NCI-H226 (cell line): ENCODE measurements at regions not wholly inside any gene's neighbourhood (a gene's known extent, or its start where the extent isn't known, plus 50 kb on each side); places are given as distances from the start of the nearest gene placed in this dataset.

Experiments
- DNase-seq: peaks from one replicate; pipeline ENCODE4 v3.0.0-alpha.2; 2015

DNA sequence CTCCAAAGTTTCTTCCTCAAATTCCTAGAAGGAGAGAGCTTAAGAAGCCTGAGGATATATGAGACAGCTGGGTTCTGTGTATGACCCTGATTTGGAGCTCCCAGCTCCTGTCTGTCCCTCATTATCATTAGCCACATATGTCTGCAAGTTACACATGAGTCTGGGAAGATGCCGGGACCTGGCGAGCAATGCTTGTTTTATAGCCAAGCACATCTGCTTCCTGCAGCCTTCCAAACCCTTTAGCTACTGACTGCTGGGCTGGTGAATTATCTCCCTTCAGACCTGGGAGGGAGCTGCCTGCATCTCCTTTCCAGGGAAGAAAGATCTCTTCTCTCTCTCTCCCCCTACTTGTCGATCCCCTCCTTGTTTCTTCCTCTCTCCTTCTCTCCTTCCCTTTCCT lies 556.7 kb upstream of the BOD1L1 start:
- DNase-seq, result no peak

DNA sequence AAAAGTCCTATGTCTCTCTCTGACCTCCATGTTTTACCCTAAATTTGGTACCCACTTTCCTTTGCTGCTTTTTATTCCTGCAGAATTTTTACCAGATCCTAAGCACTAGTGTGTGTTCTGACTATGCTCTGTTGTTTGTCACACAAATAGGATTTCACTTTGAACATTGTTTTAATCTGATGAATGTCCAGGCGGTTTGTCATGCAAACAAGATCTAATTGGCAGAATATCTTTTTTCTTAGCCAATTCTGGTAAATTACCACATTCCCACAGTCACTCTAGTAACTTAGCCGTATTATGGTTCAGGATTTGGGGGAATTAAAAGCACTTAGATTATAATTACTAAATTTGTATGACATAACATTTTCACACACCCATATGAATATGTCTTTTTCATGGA lies 557.2 kb upstream of the BOD1L1 start:
- no peak for DNase-seq

DNA sequence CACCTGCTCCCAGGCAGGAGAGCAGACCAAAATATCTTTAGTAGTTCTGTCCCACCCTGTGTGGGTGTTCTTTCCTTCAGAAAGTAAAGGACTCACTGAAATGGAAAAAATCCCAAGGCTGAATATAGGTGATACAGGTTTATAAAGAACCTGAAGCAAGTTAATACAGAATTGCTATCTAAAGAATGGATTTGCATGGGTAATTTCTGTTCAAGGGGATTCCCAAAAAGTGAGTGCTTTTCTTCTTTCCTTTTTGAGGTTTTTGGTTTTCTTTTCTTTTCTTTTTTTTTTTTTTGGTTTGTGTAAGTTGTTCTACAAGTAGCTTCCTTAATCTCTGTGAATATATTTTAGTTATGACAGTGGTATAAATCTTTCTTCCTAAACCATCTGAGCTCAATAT lies 560.7 kb upstream of the BOD1L1 start:
- DNase-seq, result no peak

DNA sequence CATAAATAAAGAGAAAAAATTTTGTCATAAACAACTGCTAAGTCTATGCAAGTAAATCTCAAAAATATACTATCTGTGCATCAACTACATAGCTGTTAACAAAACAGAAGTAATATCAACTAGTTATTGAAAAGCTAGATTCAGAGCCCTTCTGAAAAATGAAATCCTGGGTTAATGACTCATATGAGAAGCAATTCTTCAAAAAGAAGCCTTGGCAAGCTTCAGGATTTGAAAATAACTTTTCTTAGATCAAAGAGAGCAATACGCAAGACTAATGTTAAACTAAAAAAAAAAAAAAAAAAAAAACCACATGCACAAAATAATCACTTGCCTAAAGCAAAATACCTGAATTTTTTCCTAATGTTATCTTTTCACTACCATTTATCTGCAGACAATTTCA lies 566.1 kb upstream of the BOD1L1 start:
- DNase-seq, result peak; percentile 7

DNA sequence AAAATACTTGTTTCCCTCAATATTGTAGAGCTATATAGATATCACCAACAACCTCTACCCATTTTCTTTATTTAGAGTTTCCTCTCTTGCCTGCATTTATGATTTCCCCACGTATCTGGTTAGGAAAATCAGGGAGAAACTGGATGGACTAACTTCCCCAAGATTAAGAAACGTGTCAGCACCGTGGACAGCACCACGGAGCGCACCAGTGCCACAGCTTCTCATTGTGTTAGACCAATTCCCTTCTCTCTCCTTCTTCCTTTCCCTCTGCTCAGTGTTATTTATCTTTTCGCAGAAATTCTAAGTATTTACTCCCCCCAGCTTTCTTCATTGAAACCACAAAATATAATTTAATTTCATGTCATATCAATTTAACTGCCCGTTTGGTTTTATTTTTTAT lies 568.6 kb upstream of the BOD1L1 start:
- DNase-seq, result peak; percentile 40

DNA sequence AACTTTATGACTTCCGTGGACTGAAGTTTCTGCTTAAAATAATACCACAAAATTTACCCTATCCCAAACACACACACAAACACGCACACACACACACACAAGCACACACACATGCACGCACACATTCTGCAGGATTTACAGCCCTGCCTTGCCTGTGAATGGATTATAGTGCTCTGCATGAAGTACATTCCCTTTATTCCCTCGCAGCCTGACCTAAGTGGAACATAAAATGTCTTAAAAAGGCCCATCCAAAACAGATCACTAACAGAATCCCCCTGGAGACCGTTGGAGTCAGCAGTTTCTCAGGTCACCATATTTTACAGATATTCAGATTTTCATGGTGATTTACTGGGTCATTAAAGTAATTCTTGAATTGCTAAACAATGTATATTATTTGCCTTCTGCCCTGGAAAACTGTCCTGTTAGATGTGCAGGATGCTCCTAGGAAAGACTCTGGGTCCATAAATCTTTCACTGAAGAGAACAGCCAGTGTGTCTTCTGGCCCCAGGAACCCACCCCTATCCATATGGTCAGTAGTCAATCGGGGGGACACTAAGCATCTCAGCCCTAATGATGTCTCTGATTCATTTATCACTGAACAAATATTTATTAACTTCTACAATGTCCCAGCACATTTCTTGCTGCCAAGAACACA lies 587.7 kb upstream of the BOD1L1 start:
- DNase-seq, result no peak

DNA sequence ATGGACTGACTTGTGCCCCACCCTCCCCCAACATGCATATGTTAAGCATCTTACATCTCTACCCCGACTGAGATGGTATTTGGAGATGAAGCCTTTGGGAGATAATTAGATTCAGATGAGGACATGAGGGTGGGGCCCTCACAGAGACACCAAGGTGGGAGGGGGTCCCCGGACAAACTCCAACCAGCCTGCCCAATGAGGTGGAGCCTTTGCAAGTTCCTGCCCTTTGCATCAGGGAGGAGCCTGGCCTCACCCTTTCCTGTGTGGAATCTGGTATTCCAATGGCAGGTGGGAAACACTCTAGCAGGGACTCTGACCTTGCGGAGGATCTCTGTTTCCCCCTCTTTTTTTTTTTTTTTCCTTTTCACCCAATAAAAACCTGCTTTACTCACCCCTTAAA lies 589.9 kb upstream of the BOD1L1 start:
- DNase-seq, result no peak

DNA sequence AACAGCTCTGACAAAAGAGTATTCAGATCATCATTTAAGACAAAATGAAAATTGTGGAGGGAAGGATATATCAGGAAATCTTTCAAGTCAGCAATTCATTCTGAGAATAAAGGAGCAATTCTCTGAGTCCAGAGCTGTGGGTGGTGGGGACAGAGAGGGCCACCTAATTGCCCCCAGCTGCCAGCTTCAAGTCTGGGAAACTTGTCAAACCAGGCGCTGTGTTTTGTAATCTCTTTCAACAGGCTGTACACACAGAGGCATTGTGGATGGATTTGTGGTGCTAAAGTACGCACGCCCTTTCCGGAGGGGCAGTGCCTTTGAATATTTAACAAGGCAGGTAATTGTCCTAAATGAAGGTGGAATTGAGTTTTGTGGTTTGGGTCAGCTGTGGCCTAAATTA lies 591.1 kb upstream of the BOD1L1 start:
- DNase-seq, result no peak

DNA sequence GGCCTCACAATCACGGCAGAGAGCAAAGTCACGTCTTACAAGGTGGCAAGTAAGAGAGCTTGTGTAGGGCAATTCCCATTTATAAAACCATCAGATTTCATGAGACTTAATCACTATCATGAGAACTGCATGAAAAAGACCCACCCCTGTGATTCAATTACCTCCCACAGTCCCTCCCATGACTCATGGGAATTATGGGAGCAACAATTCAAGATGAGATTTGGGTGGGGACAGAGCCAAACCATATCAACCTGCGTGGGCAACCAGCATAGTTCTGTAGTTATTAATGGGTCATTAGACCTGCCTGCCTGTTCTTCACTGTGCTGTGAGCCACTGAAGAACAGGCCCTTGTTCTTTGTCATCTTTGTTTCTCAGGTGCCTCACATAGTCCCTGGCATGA lies 593.7 kb upstream of the BOD1L1 start:
- DNase-seq, result no peak

DNA sequence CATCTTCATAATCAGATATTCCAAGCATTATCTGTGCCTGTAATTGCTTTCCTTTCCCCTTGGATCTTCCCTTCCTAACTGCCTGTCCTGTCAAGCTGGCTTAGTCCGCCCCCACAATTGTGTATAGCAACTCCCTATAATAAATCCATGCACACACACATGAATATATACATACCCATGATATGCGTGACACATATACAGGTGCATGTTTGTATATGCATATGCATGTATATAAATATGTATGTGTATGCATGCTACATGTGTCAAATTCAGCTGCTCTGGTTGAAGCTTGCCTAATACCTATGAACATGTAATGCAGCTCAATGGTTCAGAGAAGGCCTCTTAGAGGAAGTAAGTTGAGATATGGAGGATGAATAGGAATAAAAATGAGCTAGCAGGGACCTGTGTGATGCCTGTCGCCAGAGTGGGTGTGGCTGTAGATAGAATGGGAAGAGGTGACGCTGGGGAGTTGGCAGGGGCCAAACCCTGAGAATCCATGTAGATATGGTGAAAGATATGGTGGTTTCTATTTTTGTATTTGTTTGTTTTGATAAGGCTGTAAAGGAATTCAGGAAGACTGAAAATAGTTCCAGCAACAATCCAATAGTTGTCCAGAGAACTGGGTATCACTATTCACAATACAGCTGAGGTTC lies 595.0 kb upstream of the BOD1L1 start:
- no peak for DNase-seq

DNA sequence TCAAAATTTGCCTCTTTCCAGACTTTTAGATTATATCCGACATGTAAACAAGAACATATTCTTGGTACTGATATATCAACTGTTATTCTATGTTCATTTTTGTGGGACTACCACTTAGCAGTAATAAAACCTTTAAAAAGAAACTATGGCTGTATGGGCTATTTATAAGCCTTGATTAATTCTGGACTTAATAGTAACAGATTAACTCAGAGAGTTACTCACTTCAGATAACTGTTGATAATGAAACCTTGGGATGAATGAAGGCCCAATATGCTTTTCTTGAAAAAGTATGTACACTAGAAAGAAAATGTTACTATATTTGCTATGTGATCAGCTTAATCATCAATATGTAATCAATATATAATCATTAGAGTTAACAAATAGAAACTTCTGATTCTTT lies 595.9 kb upstream of the BOD1L1 start:
- DNase-seq, result no peak

DNA sequence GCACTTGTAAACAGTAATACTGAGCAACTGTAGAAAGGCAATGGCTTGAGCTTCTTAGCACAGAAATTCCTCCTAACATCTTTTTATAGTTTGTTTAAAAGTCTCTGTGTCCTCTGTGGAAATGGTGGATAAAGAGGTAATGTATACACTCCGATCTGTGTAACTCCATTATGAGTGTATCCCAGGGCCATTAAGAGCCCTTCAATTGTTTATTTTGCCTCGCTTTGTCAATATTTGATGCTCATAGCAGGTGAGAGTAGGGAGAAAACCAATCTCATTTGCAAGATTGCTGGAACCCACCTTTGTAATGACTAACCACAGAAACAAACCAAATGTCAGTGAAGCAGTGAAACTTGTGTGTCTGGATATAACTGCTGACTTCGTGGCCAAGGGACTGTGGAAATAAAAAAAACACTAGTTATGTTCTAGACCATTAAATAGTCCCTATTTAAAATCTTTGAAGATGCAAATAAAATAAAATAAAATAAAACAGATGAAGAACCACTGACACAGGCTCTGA lies 598.2 kb upstream of the BOD1L1 start:
- DNase-seq, result no peak

DNA sequence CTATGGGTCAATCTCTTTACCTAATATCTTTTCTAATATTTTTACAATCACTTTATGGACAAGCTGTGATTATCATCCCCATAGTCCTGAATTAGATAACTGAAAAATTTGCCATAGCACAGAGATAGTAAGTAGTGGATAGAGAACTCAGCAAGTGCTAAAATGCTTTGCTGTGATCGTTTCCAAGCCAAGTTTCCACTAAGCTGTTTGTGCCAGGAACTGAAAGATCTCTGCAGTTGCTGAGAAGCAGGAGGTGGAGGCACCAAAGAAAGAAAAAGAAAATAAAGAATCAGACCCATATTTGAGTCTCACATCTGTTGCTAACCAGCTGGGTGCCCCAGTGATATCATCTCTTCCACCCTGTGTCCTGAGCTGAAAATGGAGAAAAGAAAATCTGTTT lies 605.6 kb upstream of the BOD1L1 start:
- DNase-seq, result no peak

DNA sequence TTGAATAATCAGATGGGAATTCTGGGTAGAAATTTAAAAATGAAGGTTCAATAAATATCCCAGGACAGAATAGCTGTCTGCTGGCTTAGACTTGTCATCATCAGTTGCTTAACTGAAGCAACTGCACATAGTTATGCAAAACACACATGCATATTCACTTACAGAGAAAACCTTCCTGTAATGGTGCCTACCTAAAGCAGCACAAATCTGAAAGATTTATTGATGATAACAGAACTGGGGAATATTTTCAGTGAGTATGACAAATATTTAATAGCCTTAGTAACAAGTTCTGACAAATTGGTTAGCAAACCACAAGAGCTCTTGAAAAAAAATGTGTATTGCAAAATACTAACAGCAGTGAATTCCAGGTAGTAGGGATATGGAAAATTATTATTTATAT lies 606.8 kb upstream of the BOD1L1 start:
- no peak for DNase-seq

DNA sequence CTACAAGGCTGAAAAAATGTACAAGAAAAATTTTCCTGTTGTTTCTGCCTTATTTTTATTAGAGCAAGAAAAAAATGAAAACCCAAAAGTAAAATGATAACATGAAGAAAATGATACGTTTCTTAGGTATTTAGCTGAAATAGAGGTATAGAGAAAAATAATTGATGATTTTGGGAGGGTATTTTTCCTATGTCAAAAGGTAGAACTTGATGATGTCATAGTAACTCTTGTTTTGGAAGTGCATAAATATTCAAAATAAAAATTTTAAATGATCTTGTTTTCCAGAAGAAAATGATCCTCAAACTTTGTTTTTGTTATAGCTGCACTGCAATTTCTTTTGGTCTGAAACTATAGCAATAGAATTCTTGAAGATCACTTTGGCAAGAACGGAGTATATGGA lies 608.8 kb upstream of the BOD1L1 start:
- DNase-seq, result no peak

DNA sequence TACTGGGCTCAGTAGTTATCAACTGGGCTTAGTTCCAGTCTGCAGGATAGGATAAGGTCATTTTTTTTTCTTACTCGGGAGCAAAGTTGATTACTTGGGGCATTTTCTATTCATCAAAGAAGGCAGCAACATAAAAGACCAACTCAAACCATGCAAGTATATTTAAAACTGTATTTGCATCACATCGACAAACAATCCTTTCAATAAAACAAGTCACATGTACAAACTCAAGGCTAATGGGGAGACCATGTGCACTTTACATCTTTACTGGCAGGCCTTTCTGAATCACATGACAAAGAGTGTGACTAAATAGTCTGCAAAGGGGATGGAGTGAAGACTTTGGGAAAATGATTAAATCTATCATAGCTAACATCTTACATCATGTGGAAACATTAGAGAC lies 610.4 kb upstream of the BOD1L1 start:
- DNase-seq, result no peak

DNA sequence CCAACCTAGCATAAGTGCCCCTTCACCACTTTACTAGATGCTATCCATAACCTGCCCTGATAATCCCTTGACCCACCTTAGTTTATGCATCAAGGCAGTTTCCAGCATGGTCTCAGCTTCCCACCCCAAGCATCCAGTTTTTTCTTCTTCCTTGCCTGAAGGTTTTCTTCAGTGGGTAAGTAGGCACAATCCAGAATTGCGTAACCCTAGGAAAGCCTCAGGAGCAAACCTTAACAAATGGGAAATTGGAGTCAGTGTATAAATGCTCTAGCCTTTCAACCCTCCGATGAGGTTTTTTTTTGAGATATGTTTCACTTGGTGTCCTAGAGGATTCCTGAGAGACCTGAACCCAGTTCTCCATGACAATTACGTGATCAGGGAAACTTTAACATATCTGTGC lies 614.0 kb upstream of the BOD1L1 start:
- DNase-seq, result peak; percentile 21

DNA sequence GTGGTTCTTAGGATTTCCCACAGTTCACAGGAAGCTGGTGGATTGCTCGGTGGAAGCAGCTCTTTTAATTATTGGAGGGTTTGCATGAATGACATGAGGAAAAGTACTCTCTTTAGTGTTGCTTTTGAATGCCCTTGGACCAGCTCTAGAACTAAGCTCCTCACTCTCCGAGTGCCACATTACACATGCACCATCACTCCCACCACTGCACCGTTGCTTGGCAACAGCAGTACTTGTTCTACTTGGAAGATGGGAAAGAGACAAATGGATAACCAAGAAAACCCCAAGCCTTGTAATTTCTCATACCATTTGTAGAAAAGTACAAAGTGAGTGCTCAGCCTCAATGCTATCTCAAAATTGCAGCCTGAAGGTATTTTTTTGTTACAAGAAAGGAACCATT lies 620.2 kb upstream of the BOD1L1 start:
- DNase-seq, result no peak

DNA sequence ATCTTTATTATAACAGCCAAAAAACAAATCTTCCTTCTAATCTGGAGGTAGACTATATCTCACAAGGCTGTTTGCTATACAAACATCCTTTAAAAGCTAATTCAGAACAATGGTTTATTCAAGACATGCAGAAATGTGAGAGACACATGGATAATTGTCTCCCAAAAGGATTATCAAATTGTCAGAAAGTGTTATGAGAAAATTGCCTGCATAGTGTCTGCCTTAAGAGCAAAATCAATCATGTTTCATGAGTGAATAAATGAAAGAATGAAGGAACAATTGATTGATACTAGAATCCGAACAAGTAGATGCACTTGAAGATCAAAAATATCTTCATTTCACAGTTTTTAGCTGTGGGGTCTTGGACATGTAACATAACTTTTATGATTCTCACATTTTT lies 621.7 kb upstream of the BOD1L1 start:
- no peak for DNase-seq

DNA sequence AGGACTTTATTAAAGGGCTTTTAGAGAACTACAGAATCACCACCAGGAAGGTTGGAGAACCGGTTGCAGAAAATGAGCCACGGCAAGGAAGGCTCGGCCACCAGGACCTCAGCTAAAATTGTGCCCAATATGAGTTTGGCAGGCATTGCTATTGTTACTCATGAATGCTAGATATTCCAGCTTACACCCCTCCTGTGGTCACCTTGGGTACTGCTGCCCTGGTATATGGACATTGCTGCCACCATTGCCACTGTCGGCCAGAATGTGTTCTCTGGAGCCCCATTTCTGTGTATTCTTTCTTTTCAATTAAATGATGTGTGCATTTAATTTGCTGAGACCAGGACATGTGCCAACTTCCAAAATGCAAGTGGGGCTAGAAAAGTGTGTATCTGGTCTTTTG lies 626.7 kb upstream of the BOD1L1 start:
- DNase-seq, result no peak

DNA sequence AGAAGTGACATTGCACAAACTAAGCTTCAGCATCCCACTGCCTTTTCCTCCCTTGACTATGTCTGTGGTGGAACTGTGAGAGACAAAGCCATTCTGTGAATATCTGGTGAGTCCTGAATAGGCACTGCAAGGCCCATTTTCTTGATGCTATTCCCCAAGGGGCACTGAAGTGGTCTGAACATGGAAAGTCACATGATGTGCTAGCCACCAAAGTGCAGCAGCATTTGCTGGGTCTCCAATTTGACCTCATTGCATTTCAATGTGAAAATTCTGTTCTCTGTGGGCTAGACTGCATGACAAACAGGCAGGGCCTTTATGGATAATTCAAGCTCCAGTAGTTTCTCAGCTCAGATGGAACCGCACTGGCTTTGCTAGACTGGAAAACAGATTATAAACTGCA lies 627.4 kb upstream of the BOD1L1 start:
- DNase-seq, result no peak

DNA sequence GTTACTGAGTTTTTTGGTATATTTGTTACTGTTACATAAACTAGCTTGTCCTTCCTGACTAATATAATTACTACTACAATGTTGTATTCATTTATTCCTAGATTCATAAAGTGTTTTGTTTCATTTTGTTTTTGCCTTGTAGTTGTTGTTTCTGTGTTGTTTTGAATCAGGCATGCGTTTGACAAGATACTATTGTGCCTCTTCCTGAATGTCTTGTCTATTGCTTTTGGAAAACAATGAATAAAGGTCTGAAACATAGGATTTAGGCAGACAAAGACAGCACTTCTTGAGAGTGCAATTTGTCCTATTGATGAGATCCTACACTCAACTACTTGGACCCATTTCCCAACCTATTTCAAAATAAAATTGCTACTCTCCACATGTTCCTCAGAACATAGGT lies 630.4 kb upstream of the BOD1L1 start:
- no peak for DNase-seq

DNA sequence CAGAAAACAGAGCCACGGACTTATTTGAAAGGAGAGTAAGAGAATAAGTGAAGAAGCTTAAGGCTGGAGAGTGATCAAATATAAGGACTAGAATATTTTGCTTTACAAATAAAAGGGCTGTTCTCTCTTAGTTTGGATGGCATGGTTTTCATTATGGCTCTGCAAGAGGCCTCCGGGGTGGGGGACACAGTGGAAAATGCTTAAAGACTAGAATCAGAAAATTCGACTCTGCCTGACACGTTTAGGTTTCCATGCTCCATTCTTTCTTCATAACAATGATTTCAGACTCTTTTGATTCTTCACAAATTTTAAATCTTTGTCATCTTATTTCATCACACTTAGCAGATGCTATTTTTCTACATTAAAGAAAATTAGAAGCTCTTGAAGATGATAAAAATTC lies 632.4 kb upstream of the BOD1L1 start:
- DNase-seq, result no peak

DNA sequence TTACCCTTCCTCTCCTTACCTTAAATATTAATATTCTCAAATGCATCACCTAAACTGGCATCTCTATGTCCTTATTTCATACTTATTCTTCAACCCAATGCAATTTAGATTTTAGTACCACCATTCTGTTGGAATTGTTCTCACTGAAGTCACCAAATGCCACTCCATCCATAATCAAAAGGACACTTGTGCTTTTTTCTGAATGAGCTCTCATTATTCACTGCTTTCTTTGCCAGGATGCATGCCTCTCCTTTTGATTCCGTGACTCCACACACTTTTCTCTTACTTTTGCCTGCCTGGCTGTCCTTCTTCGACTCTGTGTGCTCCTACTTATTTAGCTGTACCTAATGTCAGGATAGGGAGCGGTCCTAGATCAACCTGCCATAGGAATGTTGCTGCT lies 633.1 kb upstream of the BOD1L1 start:
- no peak for DNase-seq

DNA sequence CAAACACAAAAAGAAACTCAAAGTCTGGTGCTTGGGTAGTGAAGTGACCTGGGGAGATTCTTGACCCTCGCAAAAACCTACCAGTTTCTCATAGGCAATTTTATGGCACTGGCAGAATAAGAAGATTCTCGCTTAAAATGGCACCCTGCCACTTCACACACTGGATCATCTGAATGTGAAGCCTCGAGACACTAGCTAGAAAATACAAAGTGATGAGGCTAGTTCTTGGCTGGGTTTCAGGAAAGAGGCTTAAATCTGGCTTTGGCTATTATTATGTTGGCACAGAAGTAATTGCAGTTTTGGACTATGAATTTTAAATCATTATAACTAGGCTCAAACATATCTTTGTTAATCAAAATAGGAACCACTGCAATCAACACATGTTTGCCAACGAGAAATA lies 634.7 kb upstream of the BOD1L1 start:
- DNase-seq, result no peak
